Ectodermal cell (in vitro differentiated cells): ENCODE measurements at regions not wholly inside any gene's neighbourhood (a gene's known extent, or its start where the extent isn't known, plus 50 kb on each side); places are given as distances from the start of the nearest gene placed in this dataset.

Source experiments
- H3K27ac ChIP-seq: 2 replicates; pipeline ENCODE4 v1.7.0; 2013; ENCODE audit warnings: mild to moderate bottlenecking, low read depth, low read length; ENCODE audit not compliant: insufficient read depth, poor library complexity, severe bottlenecking
- H3K27me3 ChIP-seq: 2 replicates; pipeline ENCODE4 v1.7.0; 2013; ENCODE audit warnings: mild to moderate bottlenecking, low read length; ENCODE audit not compliant: insufficient read depth, control insufficient read depth, poor library complexity, severe bottlenecking
- H3K36me3 ChIP-seq: one replicate; pipeline ENCODE4 v1.7.0; 2013; ENCODE audit warnings: low read length; ENCODE audit not compliant: control insufficient read depth, insufficient read depth
- H3K4me1 ChIP-seq: one replicate; pipeline ENCODE4 v1.7.0; 2013; ENCODE audit warnings: low read length; ENCODE audit not compliant: control insufficient read depth, insufficient read depth
- H3K4me3 ChIP-seq: 2 replicates; pipeline ENCODE4 v1.7.0; 2013; ENCODE audit warnings: low read depth, low read length, control low read depth; ENCODE audit not compliant: insufficient read depth
- H3K9me3 ChIP-seq: 2 replicates; pipeline ENCODE4 v1.7.0; 2013; ENCODE audit warnings: mild to moderate bottlenecking, low read length, moderate library complexity; ENCODE audit not compliant: control insufficient read depth
- WGBS, 2 experiments: methylation state at CpG; one replicate each; pipeline ENCODE4 v1.1.7; 2013; ENCODE audit warnings: missing lambda C conversion rate in 2 of 2; 5-methylcytosine and 5-hydroxymethylcytosine counted together

- no peaks in the 10 kb centered on the region for H3K4me1 ChIP-seq
- no peak overlapping the region for H3K4me3 ChIP-seq
- H3K9me3 ChIP-seq: no peaks in the 10 kb centered on the region
- no peaks in the 10 kb centered on the region for H3K27me3 ChIP-seq
- no peak overlapping the region for H3K27ac ChIP-seq
- no peaks in the 10 kb centered on the region for H3K36me3 ChIP-seq
- 95 to 100% methylated on average over 3 of the region's 4 CpGs for WGBS, 2 experiments
Measured at GRCh38 chr10:4050061-4050460, 265.1 kb upstream of the KLF6 start.

- 93 to 96% methylated on average over 6 of the region's 6 CpGs for WGBS, 2 experiments
Measured at GRCh38 chr10:4049348-4049747, 264.3 kb upstream of the KLF6 start.

GRCh38 chr10:4048236-4048864 lies 263.3 kb upstream of the KLF6 start:
- H3K27ac ChIP-seq: no peak overlapping the region
- no peaks in the 10 kb centered on the region for H3K9me3 ChIP-seq
- H3K4me3 ChIP-seq: no peak overlapping the region
- WGBS, 2 experiments: 100% methylated on average over 1 of the region's 2 CpGs
- H3K36me3 ChIP-seq: no peaks in the 10 kb centered on the region
- no peaks in the 10 kb centered on the region for H3K4me1 ChIP-seq
- no peaks in the 10 kb centered on the region for H3K27me3 ChIP-seq

More at GRCh38 chr10:4049348-4049747, 264.3 kb upstream of the KLF6 start:
- Histone ChIP-seq H3K36me3 (no peaks in the 10 kb centered on the region), H3K4me1 (no peaks in the 10 kb centered on the region), H3K9me3 (no peaks in the 10 kb centered on the region), H3K27me3 (no peaks in the 10 kb centered on the region), H3K4me3 (no peak overlapping the region), H3K27ac (no peak overlapping the region)

- no peaks in the 10 kb centered on the region for H3K36me3 ChIP-seq
- no peak overlapping the region for H3K27ac ChIP-seq
- no peaks in the 10 kb centered on the region for H3K9me3 ChIP-seq
- no peak overlapping the region for H3K4me3 ChIP-seq
- 97 to 98% methylated on average over 5 to 6 of the region's 7 CpGs for WGBS, 2 experiments
- no peaks in the 10 kb centered on the region for H3K27me3 ChIP-seq
- no peaks in the 10 kb centered on the region for H3K4me1 ChIP-seq
Measured at GRCh38 chr10:4046712-4047354, 261.8 kb upstream of the KLF6 start.

GRCh38 chr10:4046030-4046429 lies 261.0 kb upstream of the KLF6 start:
- Histone ChIP-seq H3K9me3 (no peaks in the 10 kb centered on the region), H3K4me3 (no peak overlapping the region), H3K27me3 (no peaks in the 10 kb centered on the region), H3K4me1 (no peaks in the 10 kb centered on the region), H3K36me3 (no peaks in the 10 kb centered on the region), H3K27ac (no peak overlapping the region)
- 93 to 95% methylated on average over 3 of the region's 3 CpGs for WGBS, 2 experiments

GRCh38 chr10:4043897-4044665 lies 259.1 kb upstream of the KLF6 start:
- 94 to 96% methylated on average over 6 to 7 of the region's 7 CpGs for WGBS, 2 experiments

GRCh38 chr10:4041635-4042034 lies 256.6 kb upstream of the KLF6 start:
- H3K4me3 ChIP-seq: no peak overlapping the region
- no peaks in the 10 kb centered on the region for H3K27me3 ChIP-seq
- no peaks in the 10 kb centered on the region for H3K36me3 ChIP-seq
- no peak overlapping the region for H3K27ac ChIP-seq
- H3K9me3 ChIP-seq: no peaks in the 10 kb centered on the region
- H3K4me1 ChIP-seq: no peaks in the 10 kb centered on the region
- WGBS, 2 experiments: 92 to 94% methylated on average over 5 of the region's 5 CpGs

More at GRCh38 chr10:4043897-4044665, 259.1 kb upstream of the KLF6 start:
- Histone ChIP-seq H3K36me3 (no peaks in the 10 kb centered on the region), H3K27me3 (no peaks in the 10 kb centered on the region), H3K4me3 (no peak overlapping the region), H3K27ac (no peak overlapping the region), H3K9me3 (no peaks in the 10 kb centered on the region), H3K4me1 (no peaks in the 10 kb centered on the region)

- no peaks in the 10 kb centered on the region for H3K4me1 ChIP-seq
- H3K27ac ChIP-seq: no peak overlapping the region
- H3K27me3 ChIP-seq: no peaks in the 10 kb centered on the region
- H3K4me3 ChIP-seq: no peak overlapping the region
- no peaks in the 10 kb centered on the region for H3K9me3 ChIP-seq
- H3K36me3 ChIP-seq: no peaks in the 10 kb centered on the region
- WGBS, 2 experiments: 94 to 100% methylated on average over 4 of the region's 4 CpGs
Measured at GRCh38 chr10:4038000-4038399, 253.0 kb upstream of the KLF6 start.

- 92 to 100% methylated on average over 1 of the region's 3 CpGs for WGBS, 2 experiments
- Histone ChIP-seq H3K27me3 (no peaks in the 10 kb centered on the region), H3K4me1 (no peaks in the 10 kb centered on the region), H3K27ac (no peak overlapping the region), H3K36me3 (no peaks in the 10 kb centered on the region), H3K9me3 (no peaks in the 10 kb centered on the region), H3K4me3 (no peak overlapping the region)
Measured at GRCh38 chr10:4035599-4035945, 250.6 kb upstream of the KLF6 start.

- H3K9me3 ChIP-seq: no peaks in the 10 kb centered on the region
- H3K4me3 ChIP-seq: no peak overlapping the region
- H3K27ac ChIP-seq: no peak overlapping the region
- H3K27me3 ChIP-seq: no peaks in the 10 kb centered on the region
- H3K36me3 ChIP-seq: no peaks in the 10 kb centered on the region
- WGBS, 2 experiments: 92 to 93% methylated on average over 15 of the region's 15 CpGs
- no peaks in the 10 kb centered on the region for H3K4me1 ChIP-seq
Measured at GRCh38 chr10:4034907-4035598, 250.0 kb upstream of the KLF6 start.
